Common myeloid progenitor, CD34-positive (primary cell): ENCODE measurements at regions not wholly inside any gene's neighbourhood (a gene's known extent, or its start where the extent isn't known, plus 50 kb on each side); places are given as distances from the start of the nearest gene placed in this dataset.

Source experiments
- CTCF ChIA-PET: fragments of 350-600 bp; sonication (Branson Sonifier 250); formaldehyde crosslinking; loops from one replicate; lab custom pipeline; 2021; ENCODE audit warnings: antibody characterized with exemption; lab: Charles Lee
- POLR2A ChIA-PET: fragments of 350-600 bp; sonication (Branson Sonifier 250); formaldehyde crosslinking; loops from one replicate; lab custom pipeline; 2021; ENCODE audit warnings: antibody characterized with exemption; lab: Charles Lee
- DNase-seq, 3 donors: peaks; one replicate each; pipeline versions ENCODE4 v3.0.0 to v3.0.0-alpha.2; 2013
- H3K27ac ChIP-seq, 2 experiments: 1 replicate in 1 of 2; 2 replicates in 1 of 2; pipeline ENCODE4 v1.7.0; 2013; ENCODE audit warnings: inconsistent platforms in 2 of 2, low read length in 2 of 2, mild to moderate bottlenecking in 2 of 2, low read depth in 1 of 2, moderate library complexity in 1 of 2; ENCODE audit not compliant: severe bottlenecking in 2 of 2, insufficient read depth in 1 of 2, poor library complexity in 1 of 2
- H3K27me3 ChIP-seq, 5 experiments: replicated peaks in 2 of 5; 1 replicate in 3 of 5; 2 replicates in 2 of 5; pipeline versions ENCODE4 v1.6.1 to v1.7.0; 2013; ENCODE audit warnings: low read length in 4 of 5, mild to moderate bottlenecking in 2 of 5, moderate library complexity in 2 of 5, inconsistent platforms in 1 of 5; ENCODE audit not compliant: insufficient read depth in 5 of 5, control insufficient read depth in 4 of 5
- H3K36me3 ChIP-seq, 4 experiments: 1 replicate in 2 of 4; 2 replicates in 2 of 4; pipeline versions ENCODE4 v1.6.1 to v1.7.0; 2013; ENCODE audit warnings: low read length in 3 of 4, control low read depth in 1 of 4, mild to moderate bottlenecking in 1 of 4; ENCODE audit not compliant: control insufficient read depth in 4 of 4, insufficient read depth in 4 of 4
- H3K4me1 ChIP-seq, 4 experiments: 1 replicate in 3 of 4; 2 replicates in 1 of 4; pipeline versions ENCODE4 v1.6.1 to v1.7.1; 2013; ENCODE audit warnings: low read length in 3 of 4, mild to moderate bottlenecking in 3 of 4, control low read depth in 1 of 4, inconsistent platforms in 1 of 4, moderate library complexity in 1 of 4; ENCODE audit not compliant: control insufficient read depth in 4 of 4, insufficient read depth in 4 of 4; ENCODE audit errors: control extremely low read depth in 1 of 4
- H3K4me3 ChIP-seq, 7 experiments: 1 replicate in 4 of 7; 2 replicates in 3 of 7; pipeline versions ENCODE4 v1.5.1 to v1.7.0; 2013; ENCODE audit warnings: mild to moderate bottlenecking in 7 of 7, low read length in 6 of 7, moderate library complexity in 6 of 7, inconsistent platforms in 2 of 7, low read depth in 2 of 7, control low read depth in 1 of 7; ENCODE audit not compliant: insufficient read depth in 4 of 7, control insufficient read depth in 1 of 7; ENCODE audit errors: extremely low read depth in 1 of 7
- H3K9me3 ChIP-seq, 5 experiments: 1 replicate in 4 of 5; 2 replicates in 1 of 5; pipeline versions ENCODE4 v1.6.1 to v1.7.1; 2013; ENCODE audit warnings: low read length in 4 of 5, mild to moderate bottlenecking in 2 of 5, inconsistent platforms in 1 of 5, low read depth in 1 of 5, moderate library complexity in 1 of 5; ENCODE audit not compliant: control insufficient read depth in 4 of 5, insufficient read depth in 2 of 5; ENCODE audit errors: control extremely low read depth in 1 of 5
- WGBS: methylation state at CpG from one replicate; pipeline ENCODE4 v1.1.5; 2013; ENCODE audit not compliant: insufficient coverage; 5-methylcytosine and 5-hydroxymethylcytosine counted together

DNA sequence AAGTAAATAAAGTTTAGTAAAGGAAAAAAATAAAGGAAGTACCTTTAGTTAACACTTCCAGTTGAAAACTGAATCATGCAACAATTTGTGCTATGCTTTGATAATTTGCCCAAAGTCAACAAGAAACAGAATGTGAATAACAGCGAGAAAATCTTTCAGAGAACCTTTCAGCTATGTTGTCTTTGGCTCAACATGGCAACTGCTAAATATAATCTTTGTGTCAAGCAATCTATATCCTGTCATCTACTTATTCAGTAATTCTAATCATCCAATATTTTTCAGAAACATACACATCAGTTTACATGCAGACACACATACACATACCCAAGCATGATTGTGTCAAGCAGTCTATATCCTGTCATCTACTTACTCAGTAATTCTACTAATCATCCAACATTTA is 136.0 kb upstream of the PABPC4L start:
- Histone ChIP-seq H3K4me3 (no peak overlapping the region), H3K4me1 (no peaks in the 10 kb centered on the region), H3K27ac (no peak overlapping the region), H3K27me3 (no peaks in the 10 kb centered on the region), H3K9me3 (no peaks in the 10 kb centered on the region), H3K36me3 (no peaks in the 10 kb centered on the region)
- POLR2A ChIA-PET = no interaction called here
- CTCF ChIA-PET = no interaction called here
- WGBS = 100% methylated on average over 1 of the region's 1 CpG
- DNase-seq = no peak

DNA sequence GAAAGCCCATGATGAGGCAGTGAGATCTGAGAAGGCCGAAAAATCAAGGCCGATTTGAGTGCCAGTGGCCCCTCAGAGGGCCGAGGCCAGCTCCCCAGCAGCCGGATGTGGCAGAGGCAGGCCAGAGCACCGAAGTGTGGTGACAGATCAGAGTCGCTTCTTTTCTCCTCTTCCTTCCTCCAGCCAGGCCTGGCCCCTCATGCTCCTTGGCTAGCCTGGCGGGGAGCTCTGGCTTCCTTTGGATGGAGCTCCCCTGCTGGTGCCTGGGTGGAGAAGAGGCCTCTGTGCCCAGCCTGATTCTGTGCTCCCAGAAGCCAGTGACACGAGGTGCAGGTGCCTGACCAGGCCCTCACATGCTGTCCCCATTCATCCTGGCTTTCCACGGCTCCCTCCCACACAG is 127.2 kb upstream of the PABPC4L start:
- no peaks in the 10 kb centered on the region for H3K36me3 ChIP-seq
- no peaks in the 10 kb centered on the region for H3K27me3 ChIP-seq
- no peak overlapping the region for H3K4me3 ChIP-seq
- no peak for DNase-seq
- no peak overlapping the region for H3K27ac ChIP-seq
- 97% methylated on average over 8 of the region's 9 CpGs for WGBS
- ChIA-PET POLR2A (no interaction called here), CTCF (no interaction called here)
- no peaks in the 10 kb centered on the region for H3K9me3 ChIP-seq
- H3K4me1 ChIP-seq = no peaks in the 10 kb centered on the region

DNA sequence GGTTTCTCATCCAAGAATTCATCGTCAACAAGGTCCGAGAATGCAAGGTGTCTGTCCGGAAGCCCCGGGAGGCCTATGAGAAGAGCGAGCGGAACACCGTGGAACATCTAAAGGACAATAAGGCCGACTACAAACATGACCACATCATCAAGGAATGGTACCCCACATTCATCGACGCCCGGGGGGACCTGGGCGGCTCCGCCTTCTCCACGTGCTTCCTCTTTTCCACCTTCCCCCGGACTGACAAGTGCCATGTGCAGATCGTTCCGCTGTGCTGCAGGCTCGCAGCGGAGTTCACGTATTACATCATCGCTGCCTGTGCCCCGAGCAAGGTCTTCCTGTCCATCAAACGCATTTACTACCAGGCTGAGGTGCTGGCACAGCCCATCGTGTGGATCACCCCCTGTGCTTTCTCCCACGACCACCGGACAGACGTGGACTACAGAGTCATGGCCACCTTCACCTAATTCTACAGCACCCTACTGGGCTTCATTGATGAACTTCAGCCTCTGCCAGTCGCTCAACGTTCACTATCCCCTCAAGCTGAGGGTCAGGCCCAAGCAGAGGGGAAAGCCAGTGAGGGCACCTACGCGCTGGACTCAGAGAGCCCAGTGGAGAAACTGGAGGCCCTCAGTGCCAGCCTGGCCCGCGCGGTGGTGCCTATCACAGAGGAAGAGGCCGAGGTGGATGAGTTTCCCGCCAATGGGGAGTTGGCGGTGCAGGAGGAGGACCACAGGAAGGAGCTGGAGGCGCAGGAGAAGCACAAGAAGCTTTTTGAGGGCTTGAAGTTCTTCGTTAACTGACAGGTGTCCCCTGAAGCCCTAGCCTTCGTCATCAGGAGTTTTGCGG is 125.9 kb upstream of the PABPC4L start:
- no peak overlapping the region for H3K27ac ChIP-seq
- DNase-seq = no peak
- CTCF ChIA-PET = no interaction called here

DNA sequence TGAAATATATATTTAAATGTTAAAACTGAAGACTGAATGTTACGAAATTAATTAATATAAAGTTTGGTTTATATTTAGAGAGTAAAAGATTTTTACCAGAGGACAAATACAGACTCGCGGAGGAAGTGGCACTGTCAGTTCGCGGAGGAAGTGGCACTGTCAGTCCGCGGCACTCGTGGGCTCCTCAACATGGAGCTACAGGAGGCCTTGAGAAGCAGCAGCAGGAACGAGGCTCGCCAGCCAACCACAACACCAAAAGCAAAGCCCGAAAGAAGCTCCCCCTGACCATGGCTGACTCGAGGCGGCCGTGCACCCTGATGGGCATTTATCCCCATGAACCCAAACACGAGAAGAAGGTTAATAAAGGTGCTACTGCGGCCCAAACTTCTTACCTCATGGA is 125.3 kb upstream of the PABPC4L start:
- Histone ChIP-seq H3K36me3 (no peaks in the 10 kb centered on the region), H3K4me3 (no peak overlapping the region), H3K9me3 (no peaks in the 10 kb centered on the region), H3K27me3 (no peaks in the 10 kb centered on the region), H3K27ac (no peak overlapping the region), H3K4me1 (no peaks in the 10 kb centered on the region)
- 98% methylated on average over 15 of the region's 16 CpGs for WGBS
- POLR2A ChIA-PET = no interaction called here
- DNase-seq = no peak
- CTCF ChIA-PET = no interaction called here

More for the DNA sequence above, 125.9 kb upstream of the PABPC4L start:
- Histone ChIP-seq H3K27me3 (no peaks in the 10 kb centered on the region), H3K4me1 (no peaks in the 10 kb centered on the region), H3K4me3 (no peak overlapping the region), H3K9me3 (no peaks in the 10 kb centered on the region), H3K36me3 (no peaks in the 10 kb centered on the region)
- 97% methylated on average over 38 of the region's 41 CpGs for WGBS
- POLR2A ChIA-PET = no interaction called here

DNA sequence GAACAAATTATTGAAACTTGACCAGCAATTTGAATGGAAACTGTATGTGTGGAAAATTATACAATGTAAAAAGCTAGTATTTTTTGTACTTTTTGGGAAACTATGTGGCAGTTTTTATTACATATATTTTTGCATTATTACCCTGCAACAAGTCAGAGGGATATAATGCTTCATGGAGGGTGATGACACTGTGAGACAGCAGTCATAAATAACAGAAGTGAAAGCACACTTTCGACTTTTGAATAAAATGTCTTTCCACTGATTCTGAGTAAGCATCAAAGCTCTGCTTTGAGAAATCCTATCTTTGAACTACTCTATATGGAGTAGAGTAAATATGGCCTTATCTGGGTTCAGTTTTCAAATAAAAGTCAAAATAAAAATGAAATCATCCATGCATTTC is 122.6 kb upstream of the PABPC4L start:
- Histone ChIP-seq H3K4me1 (no peaks in the 10 kb centered on the region), H3K4me3 (no peak overlapping the region), H3K9me3 (no peaks in the 10 kb centered on the region), H3K36me3 (no peaks in the 10 kb centered on the region), H3K27ac (no peak overlapping the region), H3K27me3 (no peaks in the 10 kb centered on the region)
- WGBS = no CpG with 5 or more reads among the region's 1 CpG
- CTCF ChIA-PET = no interaction called here
- POLR2A ChIA-PET = no interaction called here
- no peak for DNase-seq

DNA sequence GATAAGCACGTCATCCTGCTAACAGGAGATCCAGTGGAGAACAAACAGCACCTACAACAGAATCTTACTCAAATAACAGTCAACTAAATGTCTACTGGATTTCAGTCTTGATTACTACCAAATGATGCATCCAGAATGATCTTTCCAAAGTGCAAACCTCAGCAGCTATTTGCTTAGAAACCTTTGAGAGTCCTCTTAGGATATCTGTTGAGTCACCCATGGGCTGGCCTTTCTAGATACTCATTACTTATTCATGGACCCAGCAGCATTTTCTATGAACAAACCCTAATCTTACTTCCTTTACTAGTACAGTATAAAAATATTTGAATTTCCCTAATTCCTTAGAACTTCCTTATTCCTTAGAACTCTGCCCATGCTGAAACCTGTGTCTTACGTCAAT is 118.5 kb upstream of the PABPC4L start:
- H3K4me3 ChIP-seq = no peak overlapping the region
- CTCF ChIA-PET = no interaction called here
- no peaks in the 10 kb centered on the region for H3K36me3 ChIP-seq
- no peak for DNase-seq
- H3K27ac ChIP-seq = no peak overlapping the region
- no peaks in the 10 kb centered on the region for H3K9me3 ChIP-seq
- H3K4me1 ChIP-seq = no peaks in the 10 kb centered on the region
- WGBS = 90% methylated on average over 2 of the region's 2 CpGs
- H3K27me3 ChIP-seq = no peaks in the 10 kb centered on the region
- POLR2A ChIA-PET = no interaction called here

DNA sequence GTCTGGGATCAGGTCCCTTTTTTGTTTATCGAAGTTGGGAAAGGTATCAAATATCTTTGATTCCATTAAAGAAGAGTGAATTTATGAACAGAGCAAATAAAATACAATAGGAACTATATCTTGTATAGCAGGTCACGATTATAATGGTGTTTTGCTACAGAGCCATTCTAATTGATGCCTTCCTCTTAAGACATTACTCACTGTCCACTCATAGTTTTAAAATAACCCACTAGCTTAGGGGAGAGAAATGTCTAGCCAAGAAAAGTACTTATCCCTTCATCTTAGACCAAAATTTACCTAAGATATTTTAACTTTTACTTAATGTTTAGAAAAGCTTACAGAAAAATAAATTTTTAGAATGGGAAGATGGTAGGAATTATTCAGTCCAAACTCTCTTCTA is 112.0 kb upstream of the PABPC4L start:
- Histone ChIP-seq H3K27me3 (no peaks in the 10 kb centered on the region), H3K9me3 (no peaks in the 10 kb centered on the region), H3K4me3 (no peak overlapping the region), H3K4me1 (no peaks in the 10 kb centered on the region), H3K36me3 (no peaks in the 10 kb centered on the region), H3K27ac (no peak overlapping the region)
- CTCF ChIA-PET = no interaction called here
- POLR2A ChIA-PET = no interaction called here
- DNase-seq = no peak
- WGBS = no CpG with 5 or more reads among the region's 2 CpGs
